HG02973 (cell line): ENCODE measurements at regions not wholly inside any gene's neighbourhood (a gene's known extent, or its start where the extent isn't known, plus 50 kb on each side); places are given as distances from the start of the nearest gene placed in this dataset.
"Not testable (repeated sequence)": the region's sequence is repeated elsewhere in the genome, so short reads cannot be mapped to it uniquely, and the experiment has no call there.

Experiments
- ATAC-seq: cut with Tn5 transposase; IDR thresholded peaks from one replicate; pipeline ENCODE4 v1.9.1; 2021; ENCODE audit warnings: moderate library complexity; ENCODE audit not compliant: unreplicated experiment

DNA sequence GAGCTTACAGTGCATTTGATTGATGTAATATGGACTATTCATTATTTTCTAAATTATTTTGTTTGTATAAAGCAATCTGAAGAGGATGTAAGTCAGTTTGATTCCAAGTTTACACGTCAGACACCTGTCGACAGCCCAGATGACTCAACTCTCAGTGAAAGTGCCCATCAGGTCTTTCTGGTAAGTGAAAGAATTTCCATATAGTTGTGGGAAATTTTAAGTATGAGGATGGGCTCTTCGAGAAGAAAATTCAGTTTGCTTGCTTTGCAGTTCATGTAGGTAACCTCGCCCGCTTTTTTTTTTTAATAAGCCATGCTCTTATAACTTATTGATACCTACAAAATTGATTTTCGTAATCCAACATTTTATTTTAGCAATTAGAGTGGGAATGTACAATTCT is 151.6 kb downstream of the CDRT15L2 start:
- ATAC-seq, result not testable (repeated sequence)

DNA sequence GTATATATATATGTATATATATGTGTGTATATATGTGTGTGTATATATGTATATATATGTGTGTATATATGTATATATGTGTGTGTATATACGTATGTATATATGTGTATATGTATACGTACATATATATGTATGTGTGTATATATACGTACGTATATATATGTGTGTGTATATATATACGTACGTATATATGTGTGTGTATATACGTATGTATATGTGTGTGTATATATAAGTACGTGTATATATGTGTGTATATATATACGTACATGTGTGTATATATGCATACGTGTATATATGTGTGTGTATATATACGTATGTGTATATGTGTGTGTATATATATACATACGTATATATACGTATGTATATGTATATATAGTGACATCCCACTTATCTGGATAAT is 154.4 kb downstream of the CDRT15L2 start:
- no peak for ATAC-seq

DNA sequence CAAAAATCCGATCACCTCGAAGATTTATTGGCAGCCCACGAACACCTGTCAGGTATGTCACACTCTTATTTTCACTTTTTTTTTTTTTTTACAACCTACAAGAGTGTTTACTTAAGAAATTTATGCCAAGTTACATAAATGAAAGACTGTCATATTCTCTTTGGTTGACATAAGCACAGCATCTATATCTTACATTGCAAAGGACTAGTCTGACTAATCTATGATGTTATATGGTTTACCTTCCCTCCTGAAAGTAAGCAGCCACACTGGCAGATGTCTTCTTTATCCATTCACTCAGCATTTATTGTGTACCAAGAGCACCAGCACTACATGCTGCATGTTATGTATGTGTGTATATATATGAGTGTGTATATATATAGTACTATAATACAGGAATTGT is 156.3 kb downstream of the CDRT15L2 start:
- ATAC-seq, result no peak

DNA sequence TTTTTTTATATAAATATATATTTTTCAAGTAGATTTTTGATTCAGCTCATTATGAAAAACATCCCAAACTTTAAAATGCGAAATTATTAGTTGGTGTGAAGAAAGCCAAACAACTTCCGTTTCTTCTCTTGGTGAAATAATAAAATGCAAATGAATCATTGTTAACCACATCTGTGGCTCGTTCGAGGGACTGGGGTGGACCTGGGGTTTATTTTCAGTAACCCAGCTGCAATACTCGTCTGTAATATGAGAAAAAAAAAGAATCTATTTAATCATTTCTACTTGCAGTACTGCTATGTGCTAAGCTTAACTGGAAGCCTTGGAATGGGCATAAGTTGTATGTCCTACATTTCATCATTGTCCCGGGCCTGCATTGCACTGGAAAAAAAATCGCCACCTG is 158.1 kb downstream of the CDRT15L2 start:
- not testable (repeated sequence) for ATAC-seq

DNA sequence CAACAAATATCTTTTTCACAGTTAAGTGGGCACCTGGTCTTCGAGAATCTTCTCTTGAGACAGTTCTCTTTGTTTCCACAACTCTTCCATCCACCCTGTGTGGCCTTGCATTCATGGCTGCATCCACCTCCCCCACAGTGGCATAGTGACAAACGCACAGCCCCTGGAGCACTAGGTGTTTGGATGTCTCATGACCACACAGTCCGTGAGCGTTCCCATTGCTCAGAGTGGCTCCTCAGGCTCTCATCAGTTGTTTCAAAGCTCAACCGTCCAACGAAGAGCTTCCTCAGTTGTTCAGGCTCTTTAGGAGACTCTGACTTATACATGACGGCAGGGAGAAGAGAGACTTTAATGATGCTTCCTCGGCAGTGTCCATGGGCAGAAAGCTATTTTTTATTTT is 191.6 kb downstream of the CDRT15L2 start:
- ATAC-seq, result no peak

DNA sequence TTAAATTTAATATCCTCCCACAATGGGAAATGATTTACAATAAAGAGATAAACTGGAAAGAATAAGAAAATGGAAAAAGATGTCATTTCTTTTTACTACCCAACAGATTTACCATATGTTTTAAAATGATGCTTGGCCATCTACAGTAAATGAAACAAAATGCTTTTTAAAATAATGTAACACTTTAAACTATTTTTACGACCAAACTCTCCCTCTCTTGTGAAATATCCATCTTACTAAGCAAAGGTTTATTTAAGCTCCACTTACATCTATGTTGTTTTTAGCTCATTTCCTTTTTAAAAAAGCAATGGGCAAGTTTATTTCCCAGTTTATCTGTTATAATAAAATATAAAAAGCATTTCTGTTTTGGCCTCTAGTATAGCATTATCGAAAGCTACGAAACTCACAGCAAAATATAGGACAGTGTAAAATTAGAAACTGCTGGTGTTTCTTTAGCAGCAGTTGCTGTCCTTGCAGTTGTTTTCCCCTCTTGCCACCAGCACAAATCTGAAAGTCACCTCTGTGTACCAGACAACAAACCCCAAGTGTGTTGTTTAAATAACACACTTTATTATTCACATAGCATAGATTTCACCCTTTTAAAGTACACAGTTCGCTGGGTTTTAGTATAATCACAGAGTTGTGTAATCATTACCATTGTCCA is 195.1 kb downstream of the CDRT15L2 start:
- ATAC-seq, result no peak

DNA sequence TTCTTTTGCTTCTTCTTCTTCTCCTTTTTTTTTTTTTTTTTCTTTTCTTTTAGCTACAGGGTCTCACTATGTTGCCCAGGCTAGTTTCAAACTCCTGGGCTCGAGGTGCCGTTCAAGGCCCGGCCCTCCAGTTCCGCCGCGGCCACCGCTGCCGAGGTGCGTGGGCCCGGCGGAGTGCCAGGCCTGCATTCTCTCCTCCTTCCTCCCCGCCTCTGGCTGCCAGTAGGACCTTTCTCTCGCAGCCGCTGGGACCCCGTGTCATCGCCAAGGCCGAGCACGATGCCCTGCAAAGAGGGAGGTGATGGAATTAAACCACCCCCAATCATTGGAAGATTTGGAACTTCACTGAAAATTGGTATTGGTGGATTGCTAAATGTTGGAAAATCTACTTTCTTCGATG is 195.8 kb downstream of the CDRT15L2 start:
- ATAC-seq, result no peak

DNA sequence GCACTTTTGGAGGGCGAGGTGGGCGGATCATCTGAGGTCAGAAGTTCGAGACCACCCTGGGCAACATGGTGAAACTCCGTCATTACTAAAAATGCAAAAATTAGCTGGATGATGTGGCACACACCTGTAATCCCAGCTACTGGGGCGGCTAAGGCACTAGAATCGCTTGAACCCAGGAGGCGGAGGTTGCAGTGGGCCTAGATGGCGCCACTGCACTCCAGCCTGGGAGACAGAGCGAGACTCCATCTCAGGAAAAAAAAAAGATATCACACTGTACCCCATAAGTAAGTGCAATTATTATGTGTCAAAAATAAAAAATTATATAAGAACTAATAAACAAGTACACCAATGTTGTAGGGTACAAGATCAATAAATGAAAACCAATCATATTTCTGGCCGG is 200.0 kb downstream of the CDRT15L2 start:
- ATAC-seq, result no peak

DNA sequence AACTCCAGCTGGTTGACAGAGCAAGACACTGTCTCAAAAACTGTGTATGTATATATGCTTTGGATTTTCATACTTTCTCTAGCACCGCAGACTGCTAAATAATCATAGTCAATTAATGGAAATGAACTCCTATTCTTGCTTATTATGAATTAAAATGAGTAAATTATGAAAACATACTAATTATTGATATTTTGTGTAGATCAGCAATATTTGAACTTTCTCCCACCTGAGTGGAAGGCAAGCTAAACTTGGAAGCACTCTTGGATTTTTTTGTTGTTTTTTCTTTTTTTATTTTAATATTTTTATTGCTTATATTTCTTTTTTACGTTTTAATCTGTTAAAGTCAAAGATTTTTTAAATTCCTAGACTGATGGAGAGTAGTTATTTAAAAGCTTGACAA is 201.7 kb downstream of the CDRT15L2 start:
- no peak for ATAC-seq

DNA sequence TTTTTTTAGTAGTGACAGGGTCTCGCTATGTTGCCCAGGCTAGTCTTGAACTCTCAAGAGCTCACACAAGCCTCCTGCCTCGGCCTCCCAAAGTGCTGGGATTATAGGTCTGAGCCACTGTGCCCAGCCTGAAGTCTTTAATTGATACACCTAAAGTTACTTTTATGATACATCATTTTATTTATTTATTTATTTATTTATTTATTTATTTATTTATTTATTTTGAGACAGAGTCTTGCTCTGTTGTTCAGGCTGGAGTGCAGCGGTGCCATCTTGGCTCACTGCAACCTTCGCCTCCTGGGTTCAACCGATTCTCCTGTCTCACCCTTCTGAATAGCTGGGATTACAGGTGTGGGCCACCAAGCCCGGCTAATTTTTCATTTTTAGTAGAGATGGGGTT is 202.3 kb downstream of the CDRT15L2 start:
- ATAC-seq, result not testable (repeated sequence)

DNA sequence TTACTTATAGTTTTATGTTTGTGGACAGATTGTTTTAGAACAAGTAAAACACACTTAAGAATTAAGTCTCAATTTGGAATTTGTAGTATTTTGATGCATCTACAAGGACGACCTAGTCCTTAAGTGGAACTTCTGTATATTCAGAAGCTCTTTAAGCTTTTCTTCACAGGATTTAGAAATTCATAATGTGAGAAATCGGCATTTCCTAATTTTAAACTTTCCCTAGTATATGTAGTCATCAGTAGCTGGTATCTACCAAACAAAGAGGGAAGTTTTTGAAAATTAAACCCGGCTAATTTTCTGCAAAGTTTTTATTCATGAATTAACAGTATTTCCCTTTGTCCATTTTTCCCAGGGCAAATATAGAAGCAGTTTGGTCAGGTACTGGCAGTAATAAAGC is 203.6 kb downstream of the CDRT15L2 start:
- no peak for ATAC-seq

DNA sequence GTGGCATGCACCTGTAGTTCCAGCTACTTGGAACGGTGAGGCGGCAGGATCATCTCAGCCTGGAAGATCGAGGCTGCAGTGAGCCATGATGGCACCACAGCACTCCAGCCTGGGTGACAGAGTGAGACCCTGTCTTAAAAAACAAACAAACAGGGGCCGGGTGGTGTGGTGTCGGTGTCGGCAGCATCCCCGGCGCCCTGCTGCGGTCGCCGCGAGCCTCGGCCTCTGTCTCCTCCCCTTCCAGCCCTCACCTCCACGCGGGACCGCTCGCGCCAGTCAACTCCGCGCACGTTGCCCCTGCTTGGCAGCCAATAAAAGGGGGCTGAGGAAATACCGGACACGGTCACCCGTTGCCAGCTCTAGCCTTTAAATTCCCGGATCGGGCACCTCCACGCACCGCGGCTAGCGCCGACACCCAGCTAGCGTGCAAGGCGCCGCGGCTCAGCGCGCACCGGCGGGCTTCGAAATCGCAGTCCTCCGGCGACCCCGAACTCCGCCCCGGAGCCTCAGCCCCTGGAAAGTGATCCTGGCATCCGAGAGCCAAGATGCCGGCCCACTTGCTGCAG is 204.7 kb downstream of the CDRT15L2 start:
- no peak for ATAC-seq

DNA sequence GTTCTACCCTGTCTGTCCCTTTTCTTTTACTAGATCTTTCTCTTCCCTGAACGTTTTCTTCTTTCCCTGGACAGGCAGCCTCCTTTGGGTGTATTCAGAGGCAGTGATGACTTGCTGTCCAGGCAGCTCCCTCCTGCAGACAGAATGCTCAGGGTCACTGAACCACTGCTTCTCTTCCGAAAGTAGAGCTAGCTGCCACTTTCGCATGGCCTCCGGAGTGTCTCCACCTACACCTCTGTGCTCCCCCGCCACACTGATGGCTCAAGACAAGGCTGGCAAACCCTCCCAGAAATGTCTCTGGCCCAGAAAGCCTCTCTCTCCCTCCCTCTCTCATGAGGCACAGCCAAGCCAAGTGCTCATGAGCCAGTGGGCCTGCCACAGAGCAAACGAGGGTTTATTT is 207.8 kb downstream of the CDRT15L2 start:
- ATAC-seq, result no peak

DNA sequence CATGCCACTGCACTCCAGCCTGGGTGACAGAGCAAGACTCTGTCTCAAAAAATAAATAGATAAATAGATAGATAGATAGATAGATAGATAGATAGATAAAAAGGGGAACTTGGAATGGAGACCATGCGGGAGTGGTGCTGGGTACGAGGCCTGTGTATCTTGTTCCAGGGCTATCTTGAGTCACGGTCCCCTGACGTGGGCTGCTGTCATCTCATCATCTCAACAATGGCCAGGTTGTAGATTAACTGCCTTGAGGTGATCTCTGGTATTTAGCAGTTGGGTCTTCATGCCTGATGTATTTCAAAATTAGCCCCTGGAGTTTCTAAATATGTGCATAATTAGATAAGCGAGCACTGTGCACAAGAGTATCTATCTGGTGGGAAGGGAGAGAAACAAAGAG is 212.1 kb downstream of the CDRT15L2 start:
- ATAC-seq, result no peak

DNA sequence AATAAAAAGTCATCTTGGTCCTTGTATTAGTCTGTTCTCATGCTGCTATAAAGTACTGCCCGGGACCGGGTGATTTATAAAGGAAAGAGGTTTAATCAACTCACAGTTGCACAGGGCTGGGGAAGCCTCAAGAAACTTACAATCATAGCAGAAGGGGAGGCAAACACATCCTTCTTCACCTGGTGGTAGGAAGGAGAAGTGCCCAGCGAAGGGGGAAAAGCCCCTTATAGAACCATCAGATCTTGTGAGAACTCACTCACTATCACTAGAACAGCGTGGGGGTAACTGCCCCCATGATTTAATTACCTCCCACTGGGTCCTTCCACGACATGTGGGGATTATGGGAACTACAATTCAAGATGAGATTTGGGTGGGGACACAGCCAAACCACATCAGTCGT is 215.0 kb downstream of the CDRT15L2 start:
- ATAC-seq, result not testable (repeated sequence)

DNA sequence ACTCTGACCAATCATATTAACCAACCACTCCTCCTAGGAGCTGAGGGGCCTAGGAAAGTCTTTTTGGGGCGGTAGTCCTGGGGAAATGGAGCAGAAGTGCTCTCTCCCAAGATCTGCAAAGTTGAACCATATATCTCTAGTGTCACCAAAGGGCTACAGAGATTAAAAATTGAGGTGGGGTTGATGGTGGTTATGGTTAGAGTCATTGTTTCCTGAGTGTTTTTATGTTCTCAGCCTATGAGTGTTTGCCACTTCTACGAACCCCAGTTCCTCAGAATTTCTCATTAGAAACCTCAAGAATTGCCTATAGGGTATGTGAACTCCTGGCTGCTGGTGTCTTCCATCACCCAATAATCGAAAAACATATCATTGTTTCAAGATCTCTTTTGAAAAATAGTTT is 217.8 kb downstream of the CDRT15L2 start:
- no peak for ATAC-seq

DNA sequence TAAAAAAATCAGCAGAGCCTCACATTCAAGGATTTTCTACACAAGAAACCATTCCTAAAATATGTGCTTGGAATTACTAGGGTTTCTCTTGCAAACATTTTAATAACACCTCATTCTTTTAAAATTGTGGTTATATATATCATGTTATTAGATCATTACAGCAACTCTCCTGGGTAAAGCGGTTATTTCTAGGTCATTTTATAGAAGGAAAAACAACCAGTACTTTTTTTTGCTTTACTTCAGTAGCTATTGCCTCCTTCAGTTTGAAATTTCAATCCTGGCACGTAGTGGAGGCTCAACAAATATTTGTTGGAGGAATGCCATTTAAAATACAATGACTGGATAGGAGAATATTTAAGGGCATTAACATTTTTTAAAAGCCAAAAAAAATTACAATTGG is 220.6 kb downstream of the CDRT15L2 start:
- no peak for ATAC-seq

DNA sequence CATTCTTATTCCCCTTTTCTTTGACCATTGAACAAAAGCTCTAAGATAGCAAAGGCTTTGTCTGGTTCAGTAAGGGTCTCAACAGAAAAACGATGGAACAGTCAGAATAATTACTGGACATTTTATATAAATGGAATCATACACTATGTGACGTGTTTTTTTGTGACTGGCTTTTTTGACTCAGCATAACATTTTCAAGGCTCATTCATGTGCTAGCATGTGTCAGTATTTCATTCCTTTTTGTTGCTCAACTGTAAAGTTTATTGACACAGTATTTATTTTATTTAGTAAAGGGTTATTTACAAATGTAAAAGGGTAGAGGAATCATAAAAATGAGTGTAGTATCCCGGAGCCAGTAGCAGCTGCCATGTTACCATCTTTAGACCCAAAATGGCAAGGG is 226.2 kb downstream of the CDRT15L2 start:
- ATAC-seq, result no peak

DNA sequence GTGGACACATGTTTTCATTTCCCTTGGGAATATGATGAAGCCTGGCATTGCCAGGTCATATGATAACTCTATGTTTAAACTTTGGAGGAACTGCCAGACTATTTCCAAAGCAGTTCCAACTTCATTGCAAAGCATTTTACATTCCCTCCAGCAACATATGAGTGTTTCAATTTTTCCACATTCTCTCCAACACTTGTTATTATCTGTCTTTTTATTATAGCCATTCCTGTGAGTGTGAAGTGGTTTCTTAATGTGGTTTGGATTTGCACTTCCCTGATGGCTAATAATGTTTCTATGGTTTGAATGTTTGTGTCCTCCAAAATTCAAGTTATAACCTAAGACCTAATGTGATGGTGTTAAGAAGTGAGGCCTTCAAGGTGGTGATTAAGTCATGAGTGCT is 228.0 kb downstream of the CDRT15L2 start:
- ATAC-seq, result not testable (repeated sequence)

DNA sequence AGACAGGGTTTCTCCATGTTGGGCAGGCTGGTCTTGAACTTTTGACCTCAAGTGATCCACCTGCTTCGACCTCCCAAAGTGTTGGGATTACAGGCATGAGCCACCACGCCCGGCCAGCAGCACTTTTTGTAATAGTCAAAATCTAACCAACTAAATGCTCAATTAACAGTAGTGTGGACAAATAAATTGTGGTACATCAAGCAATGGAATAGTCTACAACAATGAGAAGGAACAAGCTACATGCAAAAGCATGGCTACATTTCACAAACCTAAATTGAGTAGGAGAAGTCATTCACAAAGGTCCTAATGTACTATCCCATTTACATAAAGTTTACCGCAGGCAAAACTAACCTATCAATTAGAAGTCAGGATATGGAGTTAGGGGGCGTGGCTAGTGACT is 227.4 kb downstream of the USP22 start:
- ATAC-seq, result not testable (repeated sequence)

DNA sequence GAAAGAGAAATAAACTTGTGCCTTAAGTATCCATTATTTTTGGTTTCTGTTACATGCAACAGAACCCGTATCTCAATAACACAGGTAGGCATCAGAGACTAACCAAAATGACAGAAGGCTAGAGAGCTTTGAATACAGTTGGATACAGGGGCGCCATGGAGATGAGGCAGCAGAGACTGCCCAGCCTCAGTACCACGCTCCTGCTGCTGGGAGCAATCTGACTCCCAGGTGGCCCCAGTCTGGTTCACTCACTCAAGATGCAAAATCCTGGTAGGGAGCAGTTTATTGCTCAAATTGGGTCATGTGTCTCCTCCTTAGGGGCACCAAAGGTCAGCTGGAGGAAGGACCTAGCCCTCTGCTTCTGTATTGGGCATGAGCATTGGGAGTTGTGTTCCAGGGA is 218.9 kb downstream of the USP22 start:
- ATAC-seq, result no peak

DNA sequence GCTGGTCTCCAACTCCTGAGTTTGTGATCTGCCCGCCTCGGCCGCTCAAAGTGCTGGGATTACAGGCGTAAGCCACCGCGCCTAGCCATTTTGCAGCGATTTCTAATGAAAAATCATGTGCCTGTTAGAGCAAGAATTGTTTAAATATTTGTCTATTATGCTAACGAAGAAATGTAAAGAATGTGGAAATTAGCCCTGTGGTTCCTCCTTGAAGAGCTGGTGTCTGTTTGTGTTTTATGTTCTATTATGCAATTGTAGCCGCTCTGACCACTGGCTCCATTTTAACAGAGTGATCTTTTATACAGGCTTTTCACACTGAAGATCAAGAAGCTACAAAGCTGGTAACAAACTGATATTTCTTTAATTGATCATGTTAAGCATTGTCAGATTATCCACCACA is 217.3 kb downstream of the USP22 start:
- ATAC-seq, result no peak

DNA sequence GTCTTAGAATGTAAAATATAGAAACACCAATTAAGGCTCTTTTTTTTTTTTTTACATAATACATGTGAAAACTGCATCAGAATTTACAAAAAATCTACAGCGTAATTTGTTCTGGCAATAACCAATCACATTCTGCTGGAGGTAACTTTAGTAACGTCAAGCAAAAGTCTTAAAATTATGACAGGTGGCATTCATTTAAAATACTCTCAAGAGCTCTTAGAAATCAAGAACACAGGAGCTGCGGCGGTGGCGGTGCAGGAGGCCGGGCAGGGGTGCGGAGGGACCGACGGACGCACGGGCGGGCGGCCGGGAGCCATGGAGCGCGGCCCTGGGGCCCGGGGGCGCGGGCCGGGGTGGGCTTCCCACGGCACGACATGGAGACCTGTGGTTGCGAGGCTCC is 202.4 kb downstream of the USP22 start:
- not testable (repeated sequence) for ATAC-seq
